H9 (cell line): ENCODE measurements at regions not wholly inside any gene's neighbourhood (a gene's known extent, or its start where the extent isn't known, plus 50 kb on each side); places are given as distances from the start of the nearest gene placed in this dataset.

Experiments
- DNase-seq: peaks from one replicate; pipeline ENCODE4 v3.0.0-alpha.2; 2017
- H2AFZ ChIP-seq: one replicate; pipeline ENCODE4 v1.6.1; 2013; ENCODE audit warnings: mild to moderate bottlenecking, low read length, control low read depth, moderate library complexity
- H2AK5ac ChIP-seq: 2 replicates; pipeline ENCODE4 v1.6.1; 2013; ENCODE audit warnings: low read length, control low read depth, mixed read lengths; ENCODE audit not compliant: insufficient read length
- H2BK120ac ChIP-seq: one replicate; pipeline ENCODE4 v1.6.1; 2013; ENCODE audit warnings: low read depth, mild to moderate bottlenecking, low read length, control low read depth, inconsistent platforms; ENCODE audit not compliant: poor library complexity, severe bottlenecking
- H2BK12ac ChIP-seq: 2 replicates; pipeline ENCODE4 v1.6.1; 2013; ENCODE audit warnings: low read length, control low read depth, mixed read lengths, low read depth; ENCODE audit not compliant: insufficient read length
- H2BK15ac ChIP-seq: 2 replicates; pipeline ENCODE4 v1.6.1; 2013; ENCODE audit warnings: low read depth, low read length, control low read depth
- H2BK20ac ChIP-seq: one replicate; pipeline ENCODE4 v1.6.1; 2013; ENCODE audit warnings: low read depth, mild to moderate bottlenecking, low read length, control low read depth, inconsistent platforms; ENCODE audit not compliant: poor library complexity, severe bottlenecking
- H2BK5ac ChIP-seq: 2 replicates; pipeline ENCODE4 v1.6.1; 2013; ENCODE audit warnings: low read length, control low read depth, mixed read lengths; ENCODE audit not compliant: insufficient read length
- H3K14ac ChIP-seq: 2 replicates; pipeline ENCODE4 v1.6.1; 2013; ENCODE audit warnings: low read length, control low read depth; ENCODE audit not compliant: insufficient read depth
- H3K18ac ChIP-seq: 2 replicates; pipeline ENCODE4 v1.6.1; 2013; ENCODE audit warnings: low read depth, mild to moderate bottlenecking, mixed read lengths, low read length, control low read depth; ENCODE audit not compliant: insufficient read length
- H3K23ac ChIP-seq: 2 replicates; pipeline ENCODE4 v1.6.1; 2013; ENCODE audit warnings: low read length, control low read depth, mixed read lengths, low read depth; ENCODE audit not compliant: insufficient read length
- H3K23me2 ChIP-seq: 2 replicates; pipeline ENCODE4 v1.6.1; 2013; ENCODE audit warnings: low read depth, mild to moderate bottlenecking, mixed read lengths, low read length, control low read depth; ENCODE audit not compliant: insufficient read length, poor library complexity, severe bottlenecking
- H3K27ac ChIP-seq: 2 replicates; pipeline ENCODE4 v1.5.1; 2013; ENCODE audit warnings: low read length, control low read depth, mixed read lengths, low read depth; ENCODE audit not compliant: insufficient read length
- H3K27me3 ChIP-seq: 2 replicates; pipeline ENCODE4 v1.6.1; 2013; ENCODE audit warnings: low read length, control low read depth, inconsistent platforms; ENCODE audit not compliant: insufficient read depth
- H3K4ac ChIP-seq: 2 replicates; pipeline ENCODE4 v1.6.1; 2013; ENCODE audit warnings: low read depth, mild to moderate bottlenecking, control low read depth, inconsistent platforms, low read length, moderate library complexity
- H3K4me1 ChIP-seq: 2 replicates; pipeline ENCODE4 v1.6.1; 2013; ENCODE audit warnings: low read length, control low read depth, inconsistent platforms; ENCODE audit not compliant: insufficient read depth
- H3K4me2 ChIP-seq: 2 replicates; pipeline ENCODE4 v1.6.1; 2013; ENCODE audit warnings: low read length, control low read depth, mixed read lengths; ENCODE audit not compliant: insufficient read length, insufficient read depth
- H3K56ac ChIP-seq: 2 replicates; pipeline ENCODE4 v1.6.1; 2013; ENCODE audit warnings: low read depth, mild to moderate bottlenecking, mixed read lengths, low read length, control low read depth; ENCODE audit not compliant: insufficient read length
- H3K79me1 ChIP-seq: 2 replicates; pipeline ENCODE4 v1.6.1; 2013; ENCODE audit warnings: low read depth, mild to moderate bottlenecking, moderate library complexity, low read length, control low read depth, inconsistent platforms; ENCODE audit not compliant: insufficient read depth, poor library complexity, severe bottlenecking
- H3K79me2 ChIP-seq: 2 replicates; pipeline ENCODE4 v1.6.1; 2013; ENCODE audit warnings: low read length, control low read depth, inconsistent platforms; ENCODE audit not compliant: insufficient read depth
- H3K9ac ChIP-seq: 2 replicates; pipeline ENCODE4 v1.6.1; 2013; ENCODE audit warnings: low read length, control low read depth, mixed read lengths; ENCODE audit not compliant: insufficient read length; ENCODE audit errors: extremely low read depth
- H3K9me3 ChIP-seq: one replicate; pipeline ENCODE4 v1.6.1; 2013; ENCODE audit warnings: low read depth, low read length, inconsistent platforms; ENCODE audit not compliant: control insufficient read depth
- H3T11ph ChIP-seq: one replicate; pipeline ENCODE4 v1.6.1; 2013; ENCODE audit warnings: mild to moderate bottlenecking, low read length, control low read depth, inconsistent platforms
- H4K20me1 ChIP-seq: one replicate; pipeline ENCODE4 v1.6.1; 2013; ENCODE audit not compliant: control insufficient read depth, insufficient read length, insufficient read depth
- H4K5ac ChIP-seq: 2 replicates; pipeline ENCODE4 v1.6.1; 2013; ENCODE audit warnings: low read depth, mild to moderate bottlenecking, mixed read lengths, low read length, control low read depth; ENCODE audit not compliant: insufficient read length
- H4K8ac ChIP-seq: replicated peaks from 2 replicates; pipeline ENCODE4 v1.6.1; 2013; ENCODE audit warnings: low read length, control low read depth, mixed read lengths, low read depth; ENCODE audit not compliant: insufficient read length
- H4K91ac ChIP-seq: 2 replicates; pipeline ENCODE4 v1.6.1; 2013; ENCODE audit warnings: low read depth, mild to moderate bottlenecking, moderate library complexity, mixed read lengths, low read length, control low read depth; ENCODE audit not compliant: insufficient read length
- H3K27ac Mint-ChIP-seq, 3 experiments: 2 replicates in 2 of 3; 3 replicates in 1 of 3; pipeline ENCODE4 v1.8.0; 2020 to 2021; ENCODE audit warnings: mixed read lengths in 3 of 3, mild to moderate bottlenecking in 1 of 3, moderate library complexity in 1 of 3
- H3K27me3 Mint-ChIP-seq: 2 replicates; pipeline ENCODE4 v1.8.0; 2021; ENCODE audit warnings: low read depth, mild to moderate bottlenecking, moderate library complexity, mixed read lengths
- H3K36me3 Mint-ChIP-seq, 3 experiments: 2 replicates in 2 of 3; 3 replicates in 1 of 3; pipeline ENCODE4 v1.8.0; 2020 to 2021; ENCODE audit warnings: low read depth in 3 of 3, mixed read lengths in 3 of 3; ENCODE audit not compliant: insufficient read depth in 1 of 3
- H3K4me1 Mint-ChIP-seq, 2 experiments: 2 replicates each; pipeline ENCODE4 v1.8.0; 2020; ENCODE audit warnings: mixed read lengths in 2 of 2
- H3K4me3 Mint-ChIP-seq, 2 experiments: 2 replicates in 1 of 2; 3 replicates in 1 of 2; pipeline ENCODE4 v1.8.0; 2020 to 2021; ENCODE audit warnings: mild to moderate bottlenecking in 2 of 2, mixed read lengths in 2 of 2, moderate library complexity in 1 of 2
- H3K9me3 Mint-ChIP-seq, 2 experiments: 2 replicates in 1 of 2; 3 replicates in 1 of 2; pipeline ENCODE4 v1.8.0; 2020; ENCODE audit warnings: mild to moderate bottlenecking in 2 of 2, mixed read lengths in 2 of 2, moderate library complexity in 1 of 2
- WGBS: extraction: QIAGEN DNeasy Blood & Tissue Kit; methylation state at CpG from one replicate; pipeline ENCODE4 v1.1.7; 2013; ENCODE audit warnings: missing lambda C conversion rate, low lambda C conversion rate, mixed read lengths; ENCODE audit not compliant: insufficient read length; ENCODE audit errors: extremely low coverage; 5-methylcytosine and 5-hydroxymethylcytosine counted together
- TF ChIP-seq, protein P1 (sequence below): fragments of 200-600 bp; sonication (generic); conservative IDR thresholded peaks from 3 replicates; pipeline ENCODE4 v1.8.0; 2021; ENCODE audit warnings: antibody characterized with exemption, mild to moderate bottlenecking

DNA sequence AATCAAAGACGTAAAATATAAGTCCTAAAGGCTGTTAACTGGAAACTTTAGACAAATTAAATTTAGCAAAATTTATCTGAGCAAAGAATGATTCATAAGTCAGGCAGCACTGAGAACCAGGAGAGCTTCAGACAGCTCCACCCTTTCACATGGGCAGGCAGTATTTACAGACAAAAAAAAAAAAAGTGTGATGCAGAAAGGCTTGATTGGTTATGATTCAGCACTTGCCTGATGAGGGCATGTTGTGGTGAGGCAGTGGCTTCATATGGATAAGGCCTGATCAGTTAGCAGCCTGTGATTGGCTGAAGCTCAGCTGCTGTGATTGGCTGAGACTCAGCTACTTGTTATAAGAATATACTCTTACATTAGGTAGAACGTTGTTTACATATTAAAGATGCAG, 495.4 kb upstream of the POM121L12 start:
- Histone ChIP-seq H2BK120ac (no peak overlapping the region), H2AFZ (no peak overlapping the region), H3K27me3 (no peaks in the 10 kb centered on the region), H2BK20ac (peak overlapping the region; percentile 83), H3K9ac (no peak overlapping the region), H3K23ac (no peak overlapping the region), H3K4me1 (no peaks in the 10 kb centered on the region), H2BK15ac (peak overlapping the region; percentile 48; the same call in 1 of the 2 replicates), H3K14ac (no peak overlapping the region), H4K20me1 (no peaks in the 10 kb centered on the region), H4K91ac (no peak overlapping the region), H3T11ph (no peak overlapping the region), H2BK12ac (peak overlapping the region; percentile 88), H3K79me1 (no peaks in the 10 kb centered on the region), H3K18ac (no peak overlapping the region), H3K56ac (no peak overlapping the region), H3K23me2 (no peaks in the 10 kb centered on the region), H4K8ac (no peak overlapping the region), H3K4ac (no peak overlapping the region), H4K5ac (no peak overlapping the region), H3K9me3 (no peaks in the 10 kb centered on the region), H3K27ac (no peak overlapping the region), H3K4me2 (no peak overlapping the region), H2BK5ac (no peak overlapping the region), H2AK5ac (peak overlapping the region; percentile 89), H3K79me2 (no peaks in the 10 kb centered on the region)
- no CpG with 5 or more reads among the region's 2 CpGs for WGBS
- TF ChIP-seq, protein P1, sequence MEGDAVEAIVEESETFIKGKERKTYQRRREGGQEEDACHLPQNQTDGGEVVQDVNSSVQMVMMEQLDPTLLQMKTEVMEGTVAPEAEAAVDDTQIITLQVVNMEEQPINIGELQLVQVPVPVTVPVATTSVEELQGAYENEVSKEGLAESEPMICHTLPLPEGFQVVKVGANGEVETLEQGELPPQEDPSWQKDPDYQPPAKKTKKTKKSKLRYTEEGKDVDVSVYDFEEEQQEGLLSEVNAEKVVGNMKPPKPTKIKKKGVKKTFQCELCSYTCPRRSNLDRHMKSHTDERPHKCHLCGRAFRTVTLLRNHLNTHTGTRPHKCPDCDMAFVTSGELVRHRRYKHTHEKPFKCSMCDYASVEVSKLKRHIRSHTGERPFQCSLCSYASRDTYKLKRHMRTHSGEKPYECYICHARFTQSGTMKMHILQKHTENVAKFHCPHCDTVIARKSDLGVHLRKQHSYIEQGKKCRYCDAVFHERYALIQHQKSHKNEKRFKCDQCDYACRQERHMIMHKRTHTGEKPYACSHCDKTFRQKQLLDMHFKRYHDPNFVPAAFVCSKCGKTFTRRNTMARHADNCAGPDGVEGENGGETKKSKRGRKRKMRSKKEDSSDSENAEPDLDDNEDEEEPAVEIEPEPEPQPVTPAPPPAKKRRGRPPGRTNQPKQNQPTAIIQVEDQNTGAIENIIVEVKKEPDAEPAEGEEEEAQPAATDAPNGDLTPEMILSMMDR = no peak
- H3K4me1 Mint-ChIP-seq = peaks cover 20 to 26% of the 10 kb centered on the region in 2 experiments
- peaks cover 21 to 43% (median 25%) of the 10 kb centered on the region in 3 experiments for H3K36me3 Mint-ChIP-seq
- peaks cover 18 to 20% of the 10 kb centered on the region in 2 experiments for H3K9me3 Mint-ChIP-seq
- no peak overlapping the region for H3K4me3 Mint-ChIP-seq
- no peak for DNase-seq
- H3K27me3 Mint-ChIP-seq = no peaks in the 10 kb centered on the region
- no peak overlapping the region for H3K27ac Mint-ChIP-seq
